ENCODE measurements at regions not wholly inside any gene's neighbourhood (a gene's known extent, or its start where the extent isn't known, plus 50 kb on each side); places are given as distances from the start of the nearest gene placed in this dataset.
"Not testable (repeated sequence)": the region's sequence is repeated elsewhere in the genome, so short reads cannot be mapped to it uniquely, and the experiment has no call there.

DNA sequence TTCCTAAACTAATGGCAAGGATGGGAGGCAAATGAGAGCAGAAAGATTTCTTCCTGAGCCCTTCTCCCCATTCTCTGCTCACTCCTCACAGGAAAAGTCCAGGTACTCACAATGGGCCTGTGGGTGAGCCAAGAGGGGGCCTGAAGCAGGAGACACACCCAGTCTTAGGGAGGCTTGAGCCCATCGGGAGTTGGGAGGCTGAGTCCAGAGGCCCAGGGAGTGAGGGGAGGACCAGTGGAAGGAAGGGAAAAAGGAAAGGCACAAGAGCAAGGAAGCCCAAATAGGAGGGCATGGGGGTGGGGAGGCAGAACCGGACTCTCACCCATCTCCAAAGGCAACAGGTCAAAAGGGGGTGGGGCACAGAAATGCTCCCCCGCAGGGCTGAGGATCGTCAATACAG is 68.1 kb upstream of the CNEP1R1 start:
- no peak for TF ChIP-seq FOXK2 (IDR thresholded peaks at IDR 0.05)
- no peak for TF ChIP-seq FOXA1 (IDR thresholded peaks at IDR 0.05)
- no peak for TF ChIP-seq FOXM1 (IDR thresholded peaks at IDR 0.05; ENCODE audit: borderline replicate concordance)
- no peak for TF ChIP-seq PKNOX1 (IDR thresholded peaks at IDR 0.05)
- no peak for TF ChIP-seq NFRKB (IDR thresholded peaks at IDR 0.05)
- TF ChIP-seq TARDBP (IDR thresholded peaks at IDR 0.05): no peak
- TF ChIP-seq ELF4 (IDR thresholded peaks at IDR 0.05): no peak
- no peak for TF ChIP-seq ARNT (IDR thresholded peaks at IDR 0.05)
- no peak for TF ChIP-seq LEF1 (IDR thresholded peaks at IDR 0.05; ENCODE audit: borderline replicate concordance)
- TF ChIP-seq BHLHE40 (IDR thresholded peaks at IDR 0.05; ENCODE audit: borderline replicate concordance): no peak
- no peak for TF ChIP-seq CTBP1 (IDR thresholded peaks at IDR 0.05; ENCODE audit: borderline replicate concordance)
- TF ChIP-seq SP1 (IDR thresholded peaks at IDR 0.05): no peak
- no peak for TF ChIP-seq L3MBTL2 (conservative IDR thresholded peaks at IDR 0.05)
- TF ChIP-seq HDGF (IDR thresholded peaks at IDR 0.05; ENCODE audit: borderline replicate concordance): no peak
- no peak for TF ChIP-seq SUZ12 (IDR thresholded peaks at IDR 0.05)
- TF ChIP-seq ZNF384 (IDR thresholded peaks at IDR 0.05): no peak
- no peak for DNase-seq (ENCODE audit: extremely low spot score)
- POLR2A ChIA-PET: no interaction called here
- CTCF ChIA-PET: interaction anchor here (1.4 to 1.6 kb wide), 2 partner anchors 10 kb away, joined by 8 read pairs; no protein-coding TSS in a partner anchor

DNA sequence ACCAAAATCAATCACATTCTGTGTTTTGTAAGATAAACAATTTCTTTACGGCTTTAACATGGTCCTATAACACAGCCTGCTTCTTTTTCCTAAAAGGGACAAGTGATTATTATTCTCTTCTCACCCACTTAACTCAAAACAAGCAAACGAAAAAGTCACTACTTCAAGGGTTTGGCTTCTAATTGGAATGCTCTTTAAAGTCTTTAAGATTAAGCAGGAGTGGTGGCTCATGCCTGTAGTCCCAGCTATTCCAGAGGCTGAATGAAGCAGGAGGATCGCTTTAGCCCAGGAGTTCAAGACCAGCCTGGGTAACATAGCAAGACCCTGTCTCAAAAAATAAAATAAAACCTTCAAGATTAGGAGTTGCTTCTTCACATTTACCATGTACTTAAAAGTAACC is 66.6 kb upstream of the CNEP1R1 start:
- ChIA-PET CTCF (interaction anchor here (0.6 to 1.6 kb wide), 14 partner anchors 9 to 422 kb away, joined by 3 to 9 read pairs (median 4); partner anchors contain the start of gene CNEP1R1), POLR2A (interaction anchor here (1.0 kb wide), 1 partner anchor 67 kb away, joined by 9 read pairs; the partner anchor contains the start of gene CNEP1R1)
- DNase-seq (ENCODE audit: extremely low spot score): no peak
- TF ChIP-seq TARDBP (IDR thresholded peaks at IDR 0.05) (no peak), FOXA1 (IDR thresholded peaks at IDR 0.05) (no peak), ELF4 (IDR thresholded peaks at IDR 0.05) (no peak), SP1 (IDR thresholded peaks at IDR 0.05) (no peak), CTBP1 (IDR thresholded peaks at IDR 0.05; ENCODE audit: borderline replicate concordance) (no peak), HDGF (IDR thresholded peaks at IDR 0.05; ENCODE audit: borderline replicate concordance) (no peak), LEF1 (IDR thresholded peaks at IDR 0.05; ENCODE audit: borderline replicate concordance) (no peak), FOXK2 (IDR thresholded peaks at IDR 0.05) (no peak), L3MBTL2 (conservative IDR thresholded peaks at IDR 0.05) (no peak), BHLHE40 (IDR thresholded peaks at IDR 0.05; ENCODE audit: borderline replicate concordance) (no peak), NFRKB (IDR thresholded peaks at IDR 0.05) (no peak), ARNT (IDR thresholded peaks at IDR 0.05) (no peak), ZNF384 (IDR thresholded peaks at IDR 0.05) (no peak), FOXM1 (IDR thresholded peaks at IDR 0.05; ENCODE audit: borderline replicate concordance) (no peak)

DNA sequence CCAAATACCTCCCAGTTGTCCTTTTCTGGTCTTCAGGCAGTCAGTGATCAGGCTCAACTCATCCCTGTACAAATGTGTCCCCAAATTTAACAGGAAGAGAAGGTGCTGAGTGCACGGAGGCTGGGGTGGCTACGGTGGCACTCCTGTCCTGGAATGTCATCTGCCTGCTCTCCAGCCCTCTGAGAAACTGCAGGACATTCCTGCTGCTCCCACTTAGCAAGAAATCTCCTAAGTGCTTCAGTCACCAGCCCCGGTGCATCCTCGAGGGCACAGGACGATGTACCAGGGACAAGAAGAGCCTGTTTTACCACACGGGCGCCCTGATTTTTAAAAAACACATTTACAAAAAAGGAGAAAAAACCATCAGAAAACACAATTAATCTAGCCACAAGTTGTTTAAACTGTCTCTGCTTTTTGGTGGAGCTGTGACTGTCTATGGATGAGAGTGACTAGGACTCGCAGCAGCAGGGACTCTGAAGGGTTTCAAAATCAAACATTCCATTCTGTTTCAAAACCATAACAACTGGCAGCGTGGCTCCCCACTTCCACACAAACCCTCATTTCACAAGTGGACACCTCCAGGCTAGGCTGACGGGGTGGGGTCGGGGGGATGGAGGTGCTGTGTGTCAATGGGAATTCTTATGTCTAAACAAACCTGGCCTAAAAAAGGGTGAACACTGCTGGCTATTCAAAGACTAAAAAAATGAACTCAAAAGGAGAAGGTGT is 65.3 kb upstream of the CNEP1R1 start:
- TF ChIP-seq FOXK2 (IDR thresholded peaks at IDR 0.05) (no peak), FOXA1 (IDR thresholded peaks at IDR 0.05) (no peak), FOXM1 (IDR thresholded peaks at IDR 0.05; ENCODE audit: borderline replicate concordance) (no peak), CTBP1 (IDR thresholded peaks at IDR 0.05; ENCODE audit: borderline replicate concordance) (no peak), ARNT (IDR thresholded peaks at IDR 0.05) (no peak), L3MBTL2 (conservative IDR thresholded peaks at IDR 0.05) (no peak)
- DNase-seq (ENCODE audit: extremely low spot score): no peak
- CTCF ChIA-PET: no interaction called here
- POLR2A ChIA-PET: no interaction called here

DNA sequence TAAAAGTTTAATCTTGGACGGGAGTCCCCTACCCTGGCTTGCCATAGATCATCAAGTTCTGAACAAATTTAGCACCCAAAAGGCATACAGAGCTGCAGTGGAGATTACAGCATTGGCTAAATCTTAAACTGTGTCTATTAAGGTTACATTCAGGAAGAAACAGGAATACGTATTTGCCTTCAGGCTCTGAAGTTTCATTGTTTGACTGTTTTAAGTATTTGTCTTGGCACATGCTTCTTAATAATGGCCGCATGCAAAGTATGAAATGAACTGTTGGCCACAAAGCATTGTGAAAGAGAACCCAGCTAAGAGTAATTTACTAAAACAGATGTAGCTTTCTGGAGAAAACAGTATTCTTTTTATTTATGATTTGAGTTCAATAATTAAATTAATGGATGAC is 63.9 kb upstream of the CNEP1R1 start:
- DNase-seq (ENCODE audit: extremely low spot score): no peak
- ChIA-PET CTCF (no interaction called here), POLR2A (no interaction called here)
- no peak for TF ChIP-seq FOXA1 (IDR thresholded peaks at IDR 0.05)
- TF ChIP-seq L3MBTL2 (conservative IDR thresholded peaks at IDR 0.05): no peak
- TF ChIP-seq SUZ12 (IDR thresholded peaks at IDR 0.05): no peak
- TF ChIP-seq BHLHE40 (IDR thresholded peaks at IDR 0.05; ENCODE audit: borderline replicate concordance): no peak
- TF ChIP-seq LEF1 (IDR thresholded peaks at IDR 0.05; ENCODE audit: borderline replicate concordance): no peak
- TF ChIP-seq FOXM1 (IDR thresholded peaks at IDR 0.05; ENCODE audit: borderline replicate concordance): no peak
- TF ChIP-seq CTBP1 (IDR thresholded peaks at IDR 0.05; ENCODE audit: borderline replicate concordance): no peak
- no peak for TF ChIP-seq ARNT (IDR thresholded peaks at IDR 0.05)
- TF ChIP-seq ELF4 (IDR thresholded peaks at IDR 0.05): no peak
- no peak for TF ChIP-seq SP1 (IDR thresholded peaks at IDR 0.05)
- no peak for TF ChIP-seq HDGF (IDR thresholded peaks at IDR 0.05; ENCODE audit: borderline replicate concordance)
- TF ChIP-seq NFRKB (IDR thresholded peaks at IDR 0.05): no peak
- no peak for TF ChIP-seq ZNF384 (IDR thresholded peaks at IDR 0.05)
- no peak for TF ChIP-seq TARDBP (IDR thresholded peaks at IDR 0.05)
- TF ChIP-seq PKNOX1 (IDR thresholded peaks at IDR 0.05): no peak
- TF ChIP-seq FOXK2 (IDR thresholded peaks at IDR 0.05): no peak

GRCh38 chr16:49962566-49962965 is 62.5 kb upstream of the CNEP1R1 start:
- CTCF ChIA-PET; DNase-seq (ENCODE audit: extremely low spot score); POLR2A ChIA-PET: not testable (repeated sequence)

GRCh38 chr16:49964316-49964715 is 60.7 kb upstream of the CNEP1R1 start:
- ChIA-PET POLR2A (no interaction called here), CTCF (no interaction called here)
- TF ChIP-seq BHLHE40 (IDR thresholded peaks at IDR 0.05; ENCODE audit: borderline replicate concordance) (no peak), LEF1 (IDR thresholded peaks at IDR 0.05; ENCODE audit: borderline replicate concordance) (no peak)
- no peak for DNase-seq (ENCODE audit: extremely low spot score)

GRCh38 chr16:49964973-49965372 is 60.1 kb upstream of the CNEP1R1 start:
- DNase-seq (ENCODE audit: extremely low spot score): no peak
- TF ChIP-seq HDGF (IDR thresholded peaks at IDR 0.05; ENCODE audit: borderline replicate concordance): no peak
- TF ChIP-seq SUZ12 (IDR thresholded peaks at IDR 0.05): no peak
- TF ChIP-seq ARNT (IDR thresholded peaks at IDR 0.05): no peak
- TF ChIP-seq FOXA1 (IDR thresholded peaks at IDR 0.05): no peak
- no peak for TF ChIP-seq SP1 (IDR thresholded peaks at IDR 0.05)
- no peak for TF ChIP-seq BHLHE40 (IDR thresholded peaks at IDR 0.05; ENCODE audit: borderline replicate concordance)
- TF ChIP-seq L3MBTL2 (conservative IDR thresholded peaks at IDR 0.05): no peak
- no peak for TF ChIP-seq LEF1 (IDR thresholded peaks at IDR 0.05; ENCODE audit: borderline replicate concordance)
- no peak for TF ChIP-seq ZNF384 (IDR thresholded peaks at IDR 0.05)
- no peak for TF ChIP-seq FOXK2 (IDR thresholded peaks at IDR 0.05)
- TF ChIP-seq NFRKB (IDR thresholded peaks at IDR 0.05): no peak
- TF ChIP-seq TARDBP (IDR thresholded peaks at IDR 0.05): no peak
- POLR2A ChIA-PET: no interaction called here
- CTCF ChIA-PET: no interaction called here

Data from HEK293T (cell line).